ENCODE measurements at regions not wholly inside any gene's neighbourhood (a gene's known extent, or its start where the extent isn't known, plus 50 kb on each side); places are given as distances from the start of the nearest gene placed in this dataset.

GRCh38 chr1:82632155-82632554, 831.4 kb downstream of the ADGRL2 start:
- Mint-ChIP-seq H3K4me3 (ENCODE audit: unreplicated experiment) (no peak overlapping the region), H3K27ac (ENCODE audit: unreplicated experiment) (no peak overlapping the region), H3K4me1 (ENCODE audit: unreplicated experiment) (peaks cover 30% of the 10 kb centered on the region), H3K9me3 (ENCODE audit: unreplicated experiment) (no peaks in the 10 kb centered on the region), H3K27me3 (ENCODE audit: unreplicated experiment) (no peaks in the 10 kb centered on the region), H3K36me3 (ENCODE audit: unreplicated experiment) (no peaks in the 10 kb centered on the region)
- no peak for DNase-seq (ENCODE audit: extremely low spot score, unreplicated experiment)
- TF ChIP-seq, protein P1, sequence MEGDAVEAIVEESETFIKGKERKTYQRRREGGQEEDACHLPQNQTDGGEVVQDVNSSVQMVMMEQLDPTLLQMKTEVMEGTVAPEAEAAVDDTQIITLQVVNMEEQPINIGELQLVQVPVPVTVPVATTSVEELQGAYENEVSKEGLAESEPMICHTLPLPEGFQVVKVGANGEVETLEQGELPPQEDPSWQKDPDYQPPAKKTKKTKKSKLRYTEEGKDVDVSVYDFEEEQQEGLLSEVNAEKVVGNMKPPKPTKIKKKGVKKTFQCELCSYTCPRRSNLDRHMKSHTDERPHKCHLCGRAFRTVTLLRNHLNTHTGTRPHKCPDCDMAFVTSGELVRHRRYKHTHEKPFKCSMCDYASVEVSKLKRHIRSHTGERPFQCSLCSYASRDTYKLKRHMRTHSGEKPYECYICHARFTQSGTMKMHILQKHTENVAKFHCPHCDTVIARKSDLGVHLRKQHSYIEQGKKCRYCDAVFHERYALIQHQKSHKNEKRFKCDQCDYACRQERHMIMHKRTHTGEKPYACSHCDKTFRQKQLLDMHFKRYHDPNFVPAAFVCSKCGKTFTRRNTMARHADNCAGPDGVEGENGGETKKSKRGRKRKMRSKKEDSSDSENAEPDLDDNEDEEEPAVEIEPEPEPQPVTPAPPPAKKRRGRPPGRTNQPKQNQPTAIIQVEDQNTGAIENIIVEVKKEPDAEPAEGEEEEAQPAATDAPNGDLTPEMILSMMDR (IDR thresholded peaks at IDR 0.05), result no peak

- Mint-ChIP-seq H3K4me1 (ENCODE audit: unreplicated experiment) (peaks cover 37% of the 10 kb centered on the region), H3K36me3 (ENCODE audit: unreplicated experiment) (no peaks in the 10 kb centered on the region), H3K27ac (ENCODE audit: unreplicated experiment) (no peak overlapping the region), H3K27me3 (ENCODE audit: unreplicated experiment) (no peaks in the 10 kb centered on the region), H3K4me3 (ENCODE audit: unreplicated experiment) (no peak overlapping the region), H3K9me3 (ENCODE audit: unreplicated experiment) (no peaks in the 10 kb centered on the region)
- TF ChIP-seq, protein P1 (IDR thresholded peaks at IDR 0.05), result no peak
- DNase-seq (ENCODE audit: extremely low spot score, unreplicated experiment), result no peak
Measured at GRCh38 chr1:82628887-82629286, 828.2 kb downstream of the ADGRL2 start.

GRCh38 chr1:82625537-82625936, 824.8 kb downstream of the ADGRL2 start:
- TF ChIP-seq, protein P1 (IDR thresholded peaks at IDR 0.05), result no peak
- Mint-ChIP-seq H3K4me3 (ENCODE audit: unreplicated experiment) (no peak overlapping the region), H3K9me3 (ENCODE audit: unreplicated experiment) (no peaks in the 10 kb centered on the region), H3K4me1 (ENCODE audit: unreplicated experiment) (peaks cover 25% of the 10 kb centered on the region), H3K27ac (ENCODE audit: unreplicated experiment) (no peak overlapping the region), H3K36me3 (ENCODE audit: unreplicated experiment) (no peaks in the 10 kb centered on the region), H3K27me3 (ENCODE audit: unreplicated experiment) (no peaks in the 10 kb centered on the region)
- DNase-seq (ENCODE audit: extremely low spot score, unreplicated experiment), result no peak

DNA sequence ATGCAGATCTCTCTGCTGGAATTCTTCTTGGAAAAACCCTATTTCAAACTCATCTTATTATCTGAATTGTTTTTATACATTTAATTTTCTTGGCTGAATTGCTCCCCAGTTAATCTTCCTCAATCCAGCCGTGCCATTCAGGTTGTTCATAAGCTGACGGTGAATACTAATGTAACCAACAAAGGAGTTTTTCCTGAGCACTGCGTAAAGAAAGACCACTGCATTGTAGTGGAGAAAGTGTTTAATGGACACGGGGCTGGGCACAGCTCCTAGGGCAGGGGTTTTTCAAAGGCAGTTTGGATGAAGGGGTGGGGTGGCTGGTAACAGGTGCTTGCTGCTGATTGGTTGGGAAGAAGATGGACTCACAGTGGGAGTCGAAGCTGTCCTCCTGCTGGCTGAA, 820.3 kb downstream of the ADGRL2 start:
- no peak overlapping the region for H3K27ac Mint-ChIP-seq (ENCODE audit: unreplicated experiment)
- no peak for DNase-seq (ENCODE audit: extremely low spot score, unreplicated experiment)
- no peaks in the 10 kb centered on the region for H3K4me1 Mint-ChIP-seq (ENCODE audit: unreplicated experiment)
- H3K36me3 Mint-ChIP-seq (ENCODE audit: unreplicated experiment), result no peaks in the 10 kb centered on the region
- no peaks in the 10 kb centered on the region for H3K27me3 Mint-ChIP-seq (ENCODE audit: unreplicated experiment)
- no peak overlapping the region for H3K4me3 Mint-ChIP-seq (ENCODE audit: unreplicated experiment)
- no peaks in the 10 kb centered on the region for H3K9me3 Mint-ChIP-seq (ENCODE audit: unreplicated experiment)
- TF ChIP-seq, protein P1 (IDR thresholded peaks at IDR 0.05), result no peak

DNA sequence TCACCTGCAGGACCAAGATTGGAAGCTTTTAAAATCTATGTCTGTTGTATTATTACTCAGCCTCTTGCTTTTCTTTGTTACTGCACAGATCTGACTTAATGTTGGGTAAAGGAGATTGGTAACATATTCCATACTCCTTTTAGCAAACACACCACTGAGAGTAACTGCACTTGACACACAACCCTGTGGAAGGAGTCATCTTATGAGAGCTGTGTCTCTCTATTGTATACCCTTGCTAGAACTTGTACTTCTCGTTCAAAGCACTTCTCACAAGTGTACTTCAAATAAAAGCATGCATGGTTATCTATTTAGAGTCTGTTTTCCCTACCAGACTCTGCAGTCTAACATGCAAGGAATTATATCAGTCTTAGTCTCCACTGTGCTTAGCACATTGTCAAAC, 813.4 kb downstream of the ADGRL2 start:
- Mint-ChIP-seq H3K36me3 (ENCODE audit: unreplicated experiment) (no peaks in the 10 kb centered on the region), H3K27ac (ENCODE audit: unreplicated experiment) (no peak overlapping the region), H3K4me3 (ENCODE audit: unreplicated experiment) (no peak overlapping the region), H3K9me3 (ENCODE audit: unreplicated experiment) (peaks cover 4% of the 10 kb centered on the region), H3K27me3 (ENCODE audit: unreplicated experiment) (no peaks in the 10 kb centered on the region), H3K4me1 (ENCODE audit: unreplicated experiment) (peaks cover 4% of the 10 kb centered on the region)
- TF ChIP-seq, protein P1 (IDR thresholded peaks at IDR 0.05), result no peak
- no peak for DNase-seq (ENCODE audit: extremely low spot score, unreplicated experiment)

All from osteocyte (in vitro differentiated cells).